Cardiac muscle cell (in vitro differentiated cells and primary cell): ENCODE measurements at regions not wholly inside any gene's neighbourhood (a gene's known extent, or its start where the extent isn't known, plus 50 kb on each side); places are given as distances from the start of the nearest gene placed in this dataset.

Experiments used
- DNase-seq, 2 donors: peaks; one replicate each; pipeline versions ENCODE4 v3.0.0 to v3.0.0-alpha.2; 2010 to 2017; ENCODE audit warnings: low read depth in 1 of 2, low spot score in 1 of 2
- H3K27ac ChIP-seq: fragments of 200-600 bp; sonication (generic); 2 replicates; pipeline ENCODE4 v1.5.1; 2016
- H3K27me3 ChIP-seq: fragments of 200-600 bp; sonication (generic); 2 replicates; pipeline ENCODE4 v1.6.0; 2016; ENCODE audit warnings: control low read depth
- H3K36me3 ChIP-seq: fragments of 200-600 bp; sonication (generic); 2 replicates; pipeline ENCODE4 v1.5.1; 2016; ENCODE audit warnings: control low read depth
- H3K4me1 ChIP-seq: fragments of 200-600 bp; sonication (generic); 2 replicates; pipeline ENCODE4 v1.8.1; 2017; ENCODE audit warnings: low read depth, mild to moderate bottlenecking, mixed run types
- H3K4me3 ChIP-seq: fragments of 200-600 bp; sonication (generic); 2 replicates; pipeline ENCODE4 v1.5.1; 2016; ENCODE audit warnings: mild to moderate bottlenecking
- H3K9me3 ChIP-seq: fragments of 200-600 bp; sonication (generic); 2 replicates; pipeline ENCODE4 v1.5.1; 2017; ENCODE audit warnings: low read depth, mild to moderate bottlenecking, control low read depth
- CTCF ChIP-seq: IDR thresholded peaks from 2 replicates; pipeline ENCODE4 v1.5.1; 2012; ENCODE audit warnings: low read depth, mild to moderate bottlenecking, low read length

GRCh38 chr3:159149131-159149530, 347.3 kb downstream of the MFSD1 start:
- Histone ChIP-seq H3K27ac (no peak overlapping the region), H3K4me3 (no peak overlapping the region), H3K9me3 (no peaks in the 10 kb centered on the region), H3K27me3 (no peaks in the 10 kb centered on the region), H3K36me3 (no peaks in the 10 kb centered on the region), H3K4me1 (no peaks in the 10 kb centered on the region)
- TF ChIP-seq CTCF = no peak
- DNase-seq = no peak

GRCh38 chr3:159149633-159150032, 347.8 kb downstream of the MFSD1 start:
- DNase-seq = no peak
- H3K27ac ChIP-seq = no peak overlapping the region

GRCh38 chr3:159150180-159150579, 348.3 kb downstream of the MFSD1 start:
- no peak for DNase-seq
- TF ChIP-seq CTCF = no peak
- H3K27me3 ChIP-seq = no peaks in the 10 kb centered on the region
- no peak overlapping the region for H3K27ac ChIP-seq
- no peaks in the 10 kb centered on the region for H3K4me1 ChIP-seq
- H3K9me3 ChIP-seq = no peaks in the 10 kb centered on the region
- H3K36me3 ChIP-seq = no peaks in the 10 kb centered on the region
- H3K4me3 ChIP-seq = no peak overlapping the region

More at GRCh38 chr3:159149633-159150032, 347.8 kb downstream of the MFSD1 start:
- Histone ChIP-seq H3K4me1 (no peaks in the 10 kb centered on the region), H3K9me3 (no peaks in the 10 kb centered on the region), H3K27me3 (no peaks in the 10 kb centered on the region), H3K36me3 (no peaks in the 10 kb centered on the region), H3K4me3 (no peak overlapping the region)
- no peak for TF ChIP-seq CTCF

GRCh38 chr3:159151130-159151529, 349.3 kb downstream of the MFSD1 start:
- no peak overlapping the region for H3K4me3 ChIP-seq
- TF ChIP-seq CTCF = no peak
- H3K27me3 ChIP-seq = no peaks in the 10 kb centered on the region
- no peaks in the 10 kb centered on the region for H3K36me3 ChIP-seq
- H3K27ac ChIP-seq = no peak overlapping the region
- DNase-seq = no peak
- no peaks in the 10 kb centered on the region for H3K9me3 ChIP-seq
- no peaks in the 10 kb centered on the region for H3K4me1 ChIP-seq

- Histone ChIP-seq H3K36me3 (no peaks in the 10 kb centered on the region), H3K27ac (no peak overlapping the region), H3K4me3 (no peak overlapping the region), H3K9me3 (no peaks in the 10 kb centered on the region), H3K27me3 (no peaks in the 10 kb centered on the region), H3K4me1 (no peaks in the 10 kb centered on the region)
- DNase-seq = no peak
- no peak for TF ChIP-seq CTCF
Measured at GRCh38 chr3:159157275-159157674, 355.4 kb downstream of the MFSD1 start.

GRCh38 chr3:159158213-159158612, 356.4 kb downstream of the MFSD1 start:
- DNase-seq = no peak
- H3K36me3 ChIP-seq = no peaks in the 10 kb centered on the region
- H3K27me3 ChIP-seq = no peaks in the 10 kb centered on the region
- no peaks in the 10 kb centered on the region for H3K9me3 ChIP-seq
- no peak overlapping the region for H3K27ac ChIP-seq
- no peak for TF ChIP-seq CTCF
- H3K4me1 ChIP-seq = no peaks in the 10 kb centered on the region
- no peak overlapping the region for H3K4me3 ChIP-seq
